GM23338 (cell line): ENCODE measurements at regions not wholly inside any gene's neighbourhood (a gene's known extent, or its start where the extent isn't known, plus 50 kb on each side); places are given as distances from the start of the nearest gene placed in this dataset.

Experiments used
- ATAC-seq: fragments of 200-7000 bp; cut with Tn5 transposase; 3 replicates; pipeline ENCODE4 v1.9.1; 2020
- DNase-seq: peaks from one replicate; pipeline ENCODE4 v3.0.0-alpha.2; 2015; ENCODE audit warnings: low spot score
- H2AFZ ChIP-seq: fragments of 200-600 bp; sonication (generic); 2 replicates; pipeline ENCODE4 v1.8.0; 2016; ENCODE audit warnings: antibody characterized with exemption, mild to moderate bottlenecking, moderate library complexity
- H3F3A ChIP-seq: fragments of 200-600 bp; sonication (generic); replicated peaks from 2 replicates; pipeline ENCODE4 v1.8.0; 2017; ENCODE audit warnings: antibody characterized with exemption, mixed run types, low read depth
- H3K27ac ChIP-seq: fragments of 200-600 bp; sonication (generic); 2 replicates; pipeline ENCODE4 v1.6.1; 2016; ENCODE audit warnings: low read depth
- H3K27me3 ChIP-seq: fragments of 200-600 bp; sonication (generic); 2 replicates; pipeline ENCODE4 v1.8.0; 2016; ENCODE audit warnings: mild to moderate bottlenecking, mixed run types, moderate library complexity; ENCODE audit not compliant: insufficient read depth
- H3K36me3 ChIP-seq: fragments of 200-600 bp; sonication (generic); 2 replicates; pipeline ENCODE4 v1.8.0; 2016; ENCODE audit warnings: mild to moderate bottlenecking; ENCODE audit not compliant: insufficient read depth
- H3K4me1 ChIP-seq: fragments of 200-600 bp; sonication (generic); 2 replicates; pipeline ENCODE4 v1.8.0; 2016; ENCODE audit warnings: mild to moderate bottlenecking, moderate library complexity; ENCODE audit not compliant: insufficient read depth
- H3K4me2 ChIP-seq: fragments of 200-600 bp; sonication (generic); 2 replicates; pipeline ENCODE4 v1.7.1; 2017; ENCODE audit warnings: mixed run types
- H3K4me3 ChIP-seq: fragments of 200-600 bp; sonication (generic); 2 replicates; pipeline ENCODE4 v1.6.1; 2016; ENCODE audit warnings: mixed run types
- H3K79me2 ChIP-seq: fragments of 200-600 bp; sonication (generic); replicated peaks from 2 replicates; pipeline ENCODE4 v1.8.0; 2017; ENCODE audit warnings: mild to moderate bottlenecking; ENCODE audit not compliant: insufficient read depth
- H3K9me2 ChIP-seq: fragments of 200-600 bp; sonication (generic); 2 replicates; pipeline ENCODE4 v1.8.0; 2017; ENCODE audit not compliant: insufficient read depth
- H4K20me1 ChIP-seq: fragments of 200-600 bp; sonication (generic); replicated peaks from 2 replicates; pipeline ENCODE4 v1.8.0; 2017; ENCODE audit warnings: mild to moderate bottlenecking; ENCODE audit not compliant: insufficient read depth
- H3K27ac Mint-ChIP-seq: 2 replicates; pipeline ENCODE4 v1.8.0; 2020; ENCODE audit warnings: inconsistent platforms, mild to moderate bottlenecking, moderate library complexity, mixed read lengths
- H3K27me3 Mint-ChIP-seq: 3 replicates; pipeline ENCODE4 v1.8.0; 2022; ENCODE audit warnings: low read depth, mild to moderate bottlenecking, moderate library complexity, mixed read lengths, inconsistent platforms; ENCODE audit not compliant: insufficient read depth, poor library complexity
- H3K36me3 Mint-ChIP-seq: 3 replicates; pipeline ENCODE4 v1.8.0; 2021; ENCODE audit warnings: low read depth, mild to moderate bottlenecking, inconsistent platforms, moderate library complexity, mixed read lengths
- H3K4me1 Mint-ChIP-seq: 3 replicates; pipeline ENCODE4 v1.8.0; 2020; ENCODE audit warnings: mild to moderate bottlenecking, inconsistent platforms, mixed read lengths
- H3K4me3 Mint-ChIP-seq: 3 replicates; pipeline ENCODE4 v1.8.0; 2021; ENCODE audit warnings: moderate library complexity, mild to moderate bottlenecking, inconsistent platforms, mixed read lengths
- H3K9me3 Mint-ChIP-seq: 3 replicates; pipeline ENCODE4 v1.8.0; 2020; ENCODE audit warnings: moderate library complexity, mild to moderate bottlenecking, inconsistent platforms, mixed read lengths
- CREB1 ChIP-seq: fragments of 250-450 bp; sonication (Bioruptor Pico); IDR thresholded peaks from 2 replicates; pipeline ENCODE4 v1.5.0; 2020; ENCODE audit warnings: low read depth, mild to moderate bottlenecking, moderate library complexity
- CTCF ChIP-seq, 2 experiments: fragments of 200-600 bp in 1 of 2; sonication (generic) in 1 of 2; conservative IDR thresholded peaks; 2 replicates each; pipeline versions ENCODE4 v1.5.1 to v1.6.1; 2016 to 2017; ENCODE audit warnings: antibody characterized with exemption in 2 of 2, low read depth in 2 of 2, mild to moderate bottlenecking in 2 of 2, moderate library complexity in 1 of 2
- ETS1 ChIP-seq: IDR thresholded peaks from 2 replicates; pipeline ENCODE4 v1.6.1; 2016; ENCODE audit warnings: antibody characterized with exemption
- EZH2 ChIP-seq: fragments of 200-600 bp; sonication (generic); IDR thresholded peaks from one replicate; pipeline ENCODE4 v1.8.0; 2017; ENCODE audit warnings: antibody characterized with exemption, mild to moderate bottlenecking, low read depth; ENCODE audit not compliant: unreplicated experiment
- EZH2phosphoT487 ChIP-seq: fragments of 200-600 bp; sonication (generic); IDR thresholded peaks from one replicate; pipeline ENCODE4 v1.8.1; 2018; ENCODE audit warnings: antibody characterized with exemption; ENCODE audit not compliant: unreplicated experiment
- JUNB ChIP-seq: IDR thresholded peaks from one replicate; pipeline ENCODE4 v1.6.1; 2016; ENCODE audit warnings: antibody characterized with exemption; ENCODE audit not compliant: unreplicated experiment
- NANOG ChIP-seq: IDR thresholded peaks from 2 replicates; pipeline ENCODE4 v1.6.1; 2016; ENCODE audit warnings: antibody characterized with exemption, borderline replicate concordance
- POLR2AphosphoS5 ChIP-seq: IDR thresholded peaks from 2 replicates; pipeline ENCODE4 v1.6.1; 2016; ENCODE audit warnings: antibody characterized with exemption, low read depth
- STAT1 ChIP-seq: IDR thresholded peaks from one replicate; pipeline ENCODE4 v1.6.1; 2016; ENCODE audit warnings: antibody characterized with exemption; ENCODE audit not compliant: unreplicated experiment
- ZNF114 ChIP-seq: fragments of 250-450 bp; sonication (Bioruptor Pico); IDR thresholded peaks from 2 replicates; pipeline ENCODE4 v1.5.0; 2020; ENCODE audit warnings: mild to moderate bottlenecking, moderate library complexity
- ZNF331 ChIP-seq: fragments of 250-450 bp; sonication (Bioruptor Pico); IDR thresholded peaks from 2 replicates; pipeline ENCODE4 v1.5.0; 2020; ENCODE audit warnings: low read depth, mild to moderate bottlenecking, moderate library complexity
- ZNF462 ChIP-seq: fragments of 250-450 bp; sonication (Bioruptor Pico); IDR thresholded peaks from 2 replicates; pipeline ENCODE4 v1.5.0; 2020; ENCODE audit warnings: mild to moderate bottlenecking, moderate library complexity
- TF ChIP-seq, protein P1 (sequence below): IDR thresholded peaks from one replicate; pipeline ENCODE4 v1.6.1; 2018; ENCODE audit warnings: antibody characterized with exemption; ENCODE audit not compliant: unreplicated experiment

GRCh38 chrX:150262456-150262855, 100.7 kb upstream of the MAMLD1 start:
- Mint-ChIP-seq H3K27ac (no peak overlapping the region), H3K4me1 (no peaks in the 10 kb centered on the region), H3K4me3 (no peak overlapping the region), H3K9me3 (no peaks in the 10 kb centered on the region), H3K27me3 (no peaks in the 10 kb centered on the region), H3K36me3 (no peaks in the 10 kb centered on the region)
- no peaks in the 10 kb centered on the region for H3K27me3 ChIP-seq
- H3K36me3 ChIP-seq = no peaks in the 10 kb centered on the region
- H3K79me2 ChIP-seq = no peaks in the 10 kb centered on the region
- ATAC-seq = no peak
- no peak for DNase-seq
- H3K4me1 ChIP-seq = no peaks in the 10 kb centered on the region
- H3F3A ChIP-seq = no peaks in the 10 kb centered on the region
- no peak for TF ChIP-seq CTCF (conservative IDR thresholded peaks at IDR 0.05; ENCODE audit: low read depth in 2 of 2)
- TF ChIP-seq ZNF462 (CRISPR knock-in tag) = no peak
- TF ChIP-seq STAT1 = no peak
- no peak for TF ChIP-seq ZNF114
- no peak for TF ChIP-seq POLR2AphosphoS5
- TF ChIP-seq EZH2phosphoT487 = no peak
- no peak for TF ChIP-seq NANOG
- TF ChIP-seq, protein P1, sequence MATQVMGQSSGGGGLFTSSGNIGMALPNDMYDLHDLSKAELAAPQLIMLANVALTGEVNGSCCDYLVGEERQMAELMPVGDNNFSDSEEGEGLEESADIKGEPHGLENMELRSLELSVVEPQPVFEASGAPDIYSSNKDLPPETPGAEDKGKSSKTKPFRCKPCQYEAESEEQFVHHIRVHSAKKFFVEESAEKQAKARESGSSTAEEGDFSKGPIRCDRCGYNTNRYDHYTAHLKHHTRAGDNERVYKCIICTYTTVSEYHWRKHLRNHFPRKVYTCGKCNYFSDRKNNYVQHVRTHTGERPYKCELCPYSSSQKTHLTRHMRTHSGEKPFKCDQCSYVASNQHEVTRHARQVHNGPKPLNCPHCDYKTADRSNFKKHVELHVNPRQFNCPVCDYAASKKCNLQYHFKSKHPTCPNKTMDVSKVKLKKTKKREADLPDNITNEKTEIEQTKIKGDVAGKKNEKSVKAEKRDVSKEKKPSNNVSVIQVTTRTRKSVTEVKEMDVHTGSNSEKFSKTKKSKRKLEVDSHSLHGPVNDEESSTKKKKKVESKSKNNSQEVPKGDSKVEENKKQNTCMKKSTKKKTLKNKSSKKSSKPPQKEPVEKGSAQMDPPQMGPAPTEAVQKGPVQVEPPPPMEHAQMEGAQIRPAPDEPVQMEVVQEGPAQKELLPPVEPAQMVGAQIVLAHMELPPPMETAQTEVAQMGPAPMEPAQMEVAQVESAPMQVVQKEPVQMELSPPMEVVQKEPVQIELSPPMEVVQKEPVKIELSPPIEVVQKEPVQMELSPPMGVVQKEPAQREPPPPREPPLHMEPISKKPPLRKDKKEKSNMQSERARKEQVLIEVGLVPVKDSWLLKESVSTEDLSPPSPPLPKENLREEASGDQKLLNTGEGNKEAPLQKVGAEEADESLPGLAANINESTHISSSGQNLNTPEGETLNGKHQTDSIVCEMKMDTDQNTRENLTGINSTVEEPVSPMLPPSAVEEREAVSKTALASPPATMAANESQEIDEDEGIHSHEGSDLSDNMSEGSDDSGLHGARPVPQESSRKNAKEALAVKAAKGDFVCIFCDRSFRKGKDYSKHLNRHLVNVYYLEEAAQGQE = no peak
- TF ChIP-seq CREB1 (CRISPR knock-in tag) = no peak
- TF ChIP-seq EZH2 = no peak
- no peak for TF ChIP-seq JUNB
- no peak for TF ChIP-seq ZNF331
- no peak for TF ChIP-seq ETS1
- H3K4me3 ChIP-seq = no peak overlapping the region
- no peak overlapping the region for H3K4me2 ChIP-seq
- no peaks in the 10 kb centered on the region for H4K20me1 ChIP-seq
- H3K9me2 ChIP-seq = no peaks in the 10 kb centered on the region
- H2AFZ ChIP-seq = no peak overlapping the region
- H3K27ac ChIP-seq = no peak overlapping the region
